GM12875 (cell line): ENCODE measurements at regions not wholly inside any gene's neighbourhood (a gene's known extent, or its start where the extent isn't known, plus 50 kb on each side); places are given as distances from the start of the nearest gene placed in this dataset.

Source experiments
- H3K4me3 ChIP-seq: one replicate; pipeline ENCODE4 v1.5.1; 2011; ENCODE audit warnings: low read depth, low read length, control low read depth
- CTCF ChIP-seq: IDR thresholded peaks from 2 replicates; pipeline ENCODE4 v1.5.1; 2011; ENCODE audit warnings: low read depth, mild to moderate bottlenecking, control low read depth, inconsistent platforms, low read length, moderate library complexity, borderline replicate concordance; ENCODE audit not compliant: insufficient read depth

GRCh38 chr18:73923866-73924265 is 223.8 kb downstream of the FBXO15 start:
- no peak for TF ChIP-seq CTCF
- no peak overlapping the region for H3K4me3 ChIP-seq

GRCh38 chr18:73920033-73920432 is 227.6 kb downstream of the FBXO15 start:
- TF ChIP-seq CTCF: no peak
- H3K4me3 ChIP-seq: no peak overlapping the region

GRCh38 chr18:73918816-73919215 is 228.8 kb downstream of the FBXO15 start:
- no peak for TF ChIP-seq CTCF
- no peak overlapping the region for H3K4me3 ChIP-seq

GRCh38 chr18:73917046-73917445 is 230.6 kb downstream of the FBXO15 start:
- H3K4me3 ChIP-seq: no peak overlapping the region
- TF ChIP-seq CTCF: no peak

GRCh38 chr18:73913505-73913904 is 234.1 kb downstream of the FBXO15 start:
- no peak for TF ChIP-seq CTCF
- no peak overlapping the region for H3K4me3 ChIP-seq

- no peak overlapping the region for H3K4me3 ChIP-seq
- no peak for TF ChIP-seq CTCF
Observed at GRCh38 chr18:73908323-73908722, 239.3 kb downstream of the FBXO15 start.

- H3K4me3 ChIP-seq: no peak overlapping the region
- no peak for TF ChIP-seq CTCF
Observed at GRCh38 chr18:73901566-73901965, 246.1 kb downstream of the FBXO15 start.
